Renal cortex interstitium (tissue), 11 donors: ENCODE measurements at regions not wholly inside any gene's neighbourhood (a gene's known extent, or its start where the extent isn't known, plus 50 kb on each side); places are given as distances from the start of the nearest gene placed in this dataset.
A peak's percentile ranks its signal among the peaks of the same experiment; 100 is the strongest.

Experiments used
- DNase-seq, 11 donors: peaks; one replicate each; pipeline ENCODE4 v3.0.0-alpha.2; 2013; ENCODE audit warnings: low read depth in 9 of 11, low spot score in 4 of 11; ENCODE audit errors: extremely low read depth in 1 of 11

- DNase-seq: no peak
Observed at GRCh38 chr10:128528781-128529180, 402.6 kb upstream of the MKI67 start.

GRCh38 chr10:128529225-128529624, 403.0 kb upstream of the MKI67 start:
- no peak for DNase-seq

GRCh38 chr10:128530301-128530700, 404.1 kb upstream of the MKI67 start:
- no peak for DNase-seq

GRCh38 chr10:128530946-128531345, 404.7 kb upstream of the MKI67 start:
- no peak for DNase-seq

- DNase-seq: no peak
Observed at GRCh38 chr10:128534686-128535085, 408.5 kb upstream of the MKI67 start.

- DNase-seq: no peak
Observed at GRCh38 chr10:128536259-128536658, 410.0 kb upstream of the MKI67 start.

- no peak for DNase-seq
Observed at GRCh38 chr10:128537834-128538330, 411.7 kb upstream of the MKI67 start.

- DNase-seq: no peak
Observed at GRCh38 chr10:128538671-128539070, 412.4 kb upstream of the MKI67 start.

GRCh38 chr10:128539510-128540127, 413.4 kb upstream of the MKI67 start:
- DNase-seq: no peak

- no peak for DNase-seq
Observed at GRCh38 chr10:128540128-128540762, 414.0 kb upstream of the MKI67 start.

GRCh38 chr10:128540781-128541761, 414.8 kb upstream of the MKI67 start:
- DNase-seq: peak in 3 of 11 donors; percentile 45 to 58 (median 45)

GRCh38 chr10:128541926-128542475, 415.8 kb upstream of the MKI67 start:
- DNase-seq: no peak

- no peak for DNase-seq
Observed at GRCh38 chr10:128542659-128543058, 416.4 kb upstream of the MKI67 start.

GRCh38 chr10:128543151-128543550, 416.9 kb upstream of the MKI67 start:
- no peak for DNase-seq

- DNase-seq: no peak
Observed at GRCh38 chr10:128545216-128545615, 419.0 kb upstream of the MKI67 start.

GRCh38 chr10:128546651-128547165, 420.5 kb upstream of the MKI67 start:
- no peak for DNase-seq

GRCh38 chr10:128549101-128549608, 422.9 kb upstream of the MKI67 start:
- DNase-seq: no peak

- no peak for DNase-seq
Observed at GRCh38 chr10:128550045-128550444, 423.8 kb upstream of the MKI67 start.

GRCh38 chr10:128551475-128551874, 425.3 kb upstream of the MKI67 start:
- DNase-seq: no peak
